Activated CD8-positive, alpha-beta memory T cell treated with anti-CD3 and anti-CD28 coated beads, Interleukin-2, amount 50 U/mL, for 1 hour (primary cell): ENCODE measurements at regions not wholly inside any gene's neighbourhood (a gene's known extent, or its start where the extent isn't known, plus 50 kb on each side); places are given as distances from the start of the nearest gene placed in this dataset.
"Not testable (repeated sequence)": the region's sequence is repeated elsewhere in the genome, so short reads cannot be mapped to it uniquely, and the experiment has no call there.

Source experiments
- DNase-seq: peaks from one replicate; pipeline ENCODE4 v3.0.0-alpha.2; 2020; ENCODE audit errors: extremely low read depth

DNA sequence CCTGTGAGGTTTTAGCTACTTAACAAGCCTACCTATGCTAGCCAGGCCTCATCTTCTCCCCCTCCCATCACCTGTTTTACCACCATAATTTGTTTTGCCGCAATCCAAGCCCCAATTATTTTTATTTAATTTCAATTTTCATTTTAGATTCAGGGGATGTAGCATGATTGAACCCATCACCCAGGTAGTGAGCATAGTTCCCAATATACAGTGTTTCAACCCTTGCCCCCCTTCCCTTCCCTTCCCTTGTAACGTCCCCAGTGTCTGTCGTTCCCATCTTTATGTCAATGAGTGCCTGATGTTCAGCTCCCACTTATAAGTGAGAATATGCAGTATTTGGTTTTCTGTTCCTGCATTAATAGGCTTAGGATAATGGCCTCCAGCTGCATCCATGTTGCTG, 885.0 kb downstream of the UQCRFS1 start:
- DNase-seq, result no peak

DNA sequence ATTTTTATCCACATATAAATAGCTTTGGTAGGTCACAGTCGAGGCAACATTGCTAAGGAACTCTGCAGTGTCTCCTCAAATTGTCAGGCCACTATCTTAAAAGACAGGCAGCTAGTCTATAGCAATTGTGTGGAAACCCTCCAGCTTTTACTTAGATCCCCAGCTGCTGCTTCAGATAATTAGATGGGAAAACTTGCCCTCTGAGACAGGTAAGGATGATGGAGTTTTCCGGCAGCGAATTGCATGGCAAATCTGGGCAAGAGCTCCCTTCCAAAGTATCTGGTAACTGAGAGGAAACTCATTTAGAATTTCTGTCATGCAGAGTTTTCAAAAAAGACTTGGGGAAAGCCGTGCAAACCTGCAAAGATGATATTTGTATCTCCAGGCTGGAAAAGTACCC, 886.2 kb downstream of the UQCRFS1 start:
- no peak for DNase-seq

DNA sequence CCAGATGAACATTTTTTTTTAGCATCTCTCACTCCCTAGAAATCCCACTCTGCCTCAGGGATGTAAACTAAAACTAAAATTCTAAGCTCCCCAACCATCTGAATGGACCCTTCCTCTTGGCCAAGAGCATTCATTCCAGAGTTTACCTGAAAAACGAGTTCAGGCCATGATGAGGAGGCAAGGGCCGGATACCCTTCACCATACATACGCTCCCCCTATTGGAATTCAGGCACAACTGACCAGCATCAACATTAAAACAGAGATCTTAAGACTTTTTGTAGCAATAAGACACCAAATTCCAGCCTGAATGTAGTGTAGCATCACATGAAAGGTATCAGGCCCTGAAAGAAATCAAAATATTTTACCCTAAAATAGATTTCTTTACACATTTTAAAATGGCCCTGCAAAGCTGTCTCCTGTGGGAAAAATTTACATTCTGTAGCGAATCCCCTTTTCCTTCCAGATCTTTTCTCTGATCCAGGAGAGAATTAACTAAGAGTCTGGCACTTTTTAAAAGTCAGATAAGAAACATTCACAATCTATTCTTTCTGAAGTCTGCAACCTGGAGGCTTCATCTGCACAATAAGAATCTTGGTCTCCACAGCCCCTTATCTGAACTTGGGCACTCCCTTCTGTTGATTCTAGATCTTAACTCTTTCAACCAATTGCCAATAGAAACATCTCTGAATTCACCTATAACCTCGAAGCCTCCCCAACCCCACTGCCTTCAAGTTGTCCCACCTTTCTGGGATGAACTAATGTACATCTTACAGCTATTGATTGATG, 888.5 kb downstream of the UQCRFS1 start:
- DNase-seq, result no peak

DNA sequence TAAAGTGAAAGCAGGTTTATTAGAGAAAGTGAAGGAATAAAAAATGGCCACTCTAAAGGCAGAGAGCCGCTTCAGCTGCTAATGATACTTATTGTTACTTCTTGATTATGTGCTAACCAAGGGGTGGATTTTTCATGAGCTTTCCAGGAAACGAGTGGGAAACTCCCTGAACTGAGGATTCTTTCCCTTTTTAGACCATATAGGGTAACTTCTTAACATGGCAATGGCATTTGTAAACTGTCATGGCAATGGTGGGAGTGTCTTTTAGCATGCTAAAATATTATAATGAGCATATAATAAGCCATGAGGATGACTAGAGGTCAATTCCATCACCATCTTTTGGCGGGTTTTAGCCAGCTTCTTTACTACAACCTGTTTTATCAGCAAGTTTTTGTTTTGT, 890.0 kb downstream of the UQCRFS1 start:
- no peak for DNase-seq

DNA sequence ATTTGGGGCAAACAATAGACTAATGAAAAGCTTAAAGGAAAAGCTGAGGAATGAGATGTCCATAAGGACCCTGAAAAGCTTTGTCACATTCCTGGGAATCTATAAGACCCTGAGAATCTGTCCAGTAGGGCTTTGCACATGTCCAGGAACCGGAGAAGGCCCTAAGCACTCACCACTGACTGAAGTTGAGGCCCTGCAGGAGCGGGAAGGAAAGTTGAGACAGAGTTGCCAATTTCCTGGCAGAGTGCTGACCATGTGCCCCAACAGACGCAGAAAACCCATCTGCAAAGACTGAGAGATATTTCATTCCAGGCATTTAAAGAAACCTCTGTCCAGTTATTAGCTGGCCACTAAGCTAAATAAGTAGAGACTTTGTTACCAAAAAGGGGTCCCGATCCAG, 890.5 kb downstream of the UQCRFS1 start:
- DNase-seq, result no peak

DNA sequence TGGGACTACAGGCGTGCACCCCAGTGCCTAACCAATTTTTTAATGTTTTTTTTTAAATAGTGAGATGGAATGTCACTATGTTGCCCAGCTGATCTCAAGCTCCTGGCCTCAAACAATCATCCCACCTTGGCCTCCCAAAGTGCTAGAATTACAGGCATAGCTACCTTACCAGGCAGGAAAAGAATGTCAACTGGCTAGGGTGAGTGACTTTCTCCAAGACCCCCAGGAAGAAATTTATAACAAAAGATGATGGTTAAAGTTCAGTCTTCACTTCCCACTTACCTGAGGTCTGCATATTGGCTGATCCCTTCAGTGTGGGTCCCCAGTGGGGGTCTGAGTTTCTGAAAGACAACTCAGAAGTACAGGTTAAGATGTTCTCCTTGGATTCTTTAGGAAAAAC, 893.0 kb downstream of the UQCRFS1 start:
- DNase-seq, result no peak

DNA sequence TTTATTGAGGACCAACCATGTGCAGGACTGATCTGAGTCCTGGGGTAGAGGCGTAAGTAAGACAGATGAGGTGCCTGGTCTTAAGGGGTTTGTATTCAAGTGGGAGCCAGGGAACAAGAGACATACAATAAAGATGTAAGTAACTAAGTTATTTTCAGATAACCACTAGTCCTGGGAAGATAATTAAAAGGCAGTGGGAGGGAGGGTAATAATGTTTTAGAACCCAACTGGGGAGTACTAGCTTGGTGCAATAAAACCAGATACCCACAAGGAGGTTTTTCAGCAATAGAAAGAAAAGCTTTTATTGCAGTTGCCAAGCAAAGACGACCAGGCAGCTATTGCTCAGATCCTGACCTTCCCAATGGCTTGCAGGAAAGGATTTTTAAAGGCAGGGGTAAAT, 893.7 kb downstream of the UQCRFS1 start:
- DNase-seq, result no peak

DNA sequence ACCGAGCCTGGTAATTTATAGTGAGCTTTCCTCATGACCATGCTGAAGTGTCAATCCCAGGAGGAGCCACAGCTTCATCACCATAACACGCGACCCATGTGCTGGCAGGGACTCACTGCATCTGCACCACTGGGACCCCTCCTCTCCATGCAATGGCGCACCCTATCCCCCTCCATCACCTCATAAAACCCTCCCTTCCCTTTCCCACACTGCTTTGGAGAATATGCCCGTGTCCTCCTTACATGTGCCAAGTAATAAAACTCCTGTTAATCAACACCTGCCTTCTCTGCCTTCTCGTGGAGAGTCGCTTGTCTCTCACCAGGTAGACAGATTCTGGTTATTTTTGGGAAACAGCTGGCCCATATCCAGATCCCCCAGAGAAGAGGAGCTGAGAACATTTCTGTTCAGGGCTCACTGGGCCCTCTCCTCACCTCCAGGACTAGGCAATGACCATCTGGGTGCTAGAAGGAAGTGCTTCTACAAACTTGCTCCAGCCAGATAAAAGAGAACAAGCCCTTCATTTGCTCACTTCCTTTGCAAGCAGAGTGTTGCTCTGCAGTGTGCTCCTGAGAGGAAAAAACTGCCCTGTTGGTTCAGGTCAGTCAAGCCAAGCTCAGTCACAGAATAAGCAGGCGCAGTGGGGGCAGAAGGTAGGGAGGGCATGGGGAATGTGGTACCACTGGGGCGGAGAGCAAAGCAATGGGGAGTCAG, 894.3 kb downstream of the UQCRFS1 start:
- no peak for DNase-seq

DNA sequence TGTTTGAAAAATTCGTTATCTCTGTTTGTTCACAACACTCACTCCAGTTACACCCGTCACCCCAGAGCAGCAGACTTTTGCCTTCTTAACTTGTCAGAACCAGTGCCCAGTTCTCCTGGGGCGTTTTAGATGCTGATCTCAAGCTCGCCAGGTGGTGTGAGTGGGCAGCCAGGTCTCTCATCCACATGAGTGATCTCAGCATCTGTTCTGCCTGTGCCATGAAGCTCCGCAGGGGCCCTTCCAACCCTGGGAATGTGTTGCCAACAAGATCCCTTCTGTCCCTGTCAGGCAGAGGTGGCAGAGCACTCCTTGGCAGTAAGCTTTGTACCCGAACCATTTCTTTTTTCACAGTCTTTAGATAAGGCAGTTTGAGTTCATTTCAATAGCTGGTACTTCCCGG, 896.5 kb downstream of the UQCRFS1 start:
- DNase-seq, result no peak

DNA sequence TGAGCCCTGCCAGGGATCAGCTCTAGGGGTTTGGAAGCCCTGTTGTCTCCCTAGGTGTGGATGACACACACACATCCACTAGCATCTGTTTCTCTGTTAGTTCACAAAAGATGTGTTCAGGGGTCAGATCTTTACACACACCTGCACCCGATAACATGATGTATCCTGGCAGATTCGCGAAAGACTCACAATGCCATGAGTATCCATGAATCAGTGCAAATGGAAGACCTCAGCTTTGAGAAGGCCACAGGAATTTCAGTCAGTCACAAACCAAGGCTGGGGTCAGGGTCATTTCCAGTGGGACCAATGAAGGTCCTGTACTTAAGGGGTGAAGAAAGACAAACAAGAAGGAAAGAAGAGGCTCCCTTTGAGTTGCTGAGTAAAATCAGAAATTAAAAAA, 898.2 kb downstream of the UQCRFS1 start:
- DNase-seq, result no peak

DNA sequence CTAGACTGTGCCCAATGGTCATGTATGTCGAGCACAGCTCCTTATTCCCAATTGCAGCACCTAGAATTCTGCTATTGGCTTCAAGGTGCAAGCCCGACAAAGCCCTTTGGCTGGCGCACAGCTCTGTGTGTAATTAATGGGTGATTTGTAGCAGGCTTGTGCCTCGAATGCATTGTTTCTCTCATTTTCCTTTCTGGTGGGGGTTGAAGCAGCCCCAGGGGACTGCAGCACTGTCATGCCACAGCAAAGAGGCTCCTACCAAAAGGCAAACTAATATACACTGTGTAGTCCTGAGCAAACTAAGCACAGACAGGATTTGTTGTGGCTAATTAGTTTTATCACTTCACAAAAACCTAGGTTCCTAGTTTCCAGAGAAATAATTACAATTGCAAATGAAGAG, 898.7 kb downstream of the UQCRFS1 start:
- no peak for DNase-seq

DNA sequence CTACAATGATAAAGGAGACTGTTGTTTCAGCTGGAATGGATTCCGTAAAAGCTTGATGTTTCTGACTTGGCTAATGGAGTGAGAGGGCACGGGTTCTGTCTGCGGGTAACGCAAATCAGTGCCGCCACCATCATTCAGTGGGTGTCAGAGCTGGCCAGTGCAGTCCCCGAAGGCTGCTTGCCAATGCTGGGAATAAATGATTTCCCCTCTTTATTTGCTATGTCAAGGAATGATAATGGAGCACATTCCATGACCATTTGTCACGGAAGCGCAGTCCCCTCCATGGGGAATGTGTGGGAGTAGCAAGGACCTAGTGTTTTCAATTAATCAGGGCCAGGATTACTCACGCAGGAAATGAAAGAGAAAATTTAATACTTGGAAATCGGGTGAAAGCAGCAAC, 899.3 kb downstream of the UQCRFS1 start:
- DNase-seq, result no peak

DNA sequence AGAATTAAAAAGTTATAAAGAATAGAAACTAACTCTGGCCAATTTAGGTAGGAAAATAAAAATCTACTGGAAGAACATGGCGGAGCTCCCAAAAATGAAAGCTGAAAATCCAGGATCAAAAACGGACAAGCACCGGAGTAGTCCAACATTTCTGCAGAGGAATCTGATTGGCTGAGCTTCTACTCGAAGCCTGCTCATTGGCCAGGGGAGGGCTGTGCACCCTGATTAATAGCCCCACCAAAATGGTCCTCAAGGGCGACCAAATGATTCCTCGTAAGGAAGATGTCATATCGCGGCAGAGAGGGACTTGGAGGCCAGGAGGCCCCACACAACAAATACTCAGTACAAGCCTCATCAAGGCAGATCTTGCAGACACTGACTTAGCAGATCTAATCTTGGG, 900.7 kb downstream of the UQCRFS1 start:
- no peak for DNase-seq

DNA sequence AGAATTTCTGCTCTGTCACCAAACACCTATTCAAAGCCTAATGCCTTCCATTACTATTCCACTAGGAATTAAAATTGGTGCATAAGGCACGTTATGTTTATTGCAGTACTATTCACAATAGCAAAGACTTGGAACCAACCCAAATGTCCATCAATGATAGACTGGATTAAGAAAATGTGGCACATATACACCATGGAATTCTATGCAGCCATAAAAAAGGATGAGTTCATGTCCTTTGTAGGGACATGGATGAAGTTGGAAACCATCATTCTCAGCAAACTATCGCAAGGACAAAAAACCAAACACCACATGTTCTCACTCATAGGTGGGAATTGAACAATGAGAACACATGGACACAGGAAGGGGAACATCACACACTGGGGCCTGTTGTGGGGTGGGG, 902.1 kb downstream of the UQCRFS1 start:
- not testable (repeated sequence) for DNase-seq

DNA sequence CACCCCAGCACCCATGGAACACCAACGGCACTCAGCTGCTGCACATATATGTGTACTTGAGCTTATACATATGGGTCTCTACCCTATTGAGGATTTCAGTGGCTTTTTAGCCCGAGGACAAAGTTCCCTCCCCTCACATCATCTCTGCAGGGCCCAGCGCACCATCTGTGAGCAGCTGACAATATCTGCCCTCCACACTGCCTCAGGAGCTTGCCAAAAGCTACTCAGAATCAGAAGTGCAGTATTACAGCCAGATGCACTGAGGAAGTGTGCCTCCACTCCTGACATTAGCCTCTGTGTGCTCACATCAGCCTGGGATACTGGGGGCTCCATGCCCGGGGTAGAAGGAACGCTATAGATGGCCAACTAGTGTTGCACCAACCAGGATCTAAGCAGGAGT, 903.9 kb downstream of the UQCRFS1 start:
- DNase-seq, result no peak

DNA sequence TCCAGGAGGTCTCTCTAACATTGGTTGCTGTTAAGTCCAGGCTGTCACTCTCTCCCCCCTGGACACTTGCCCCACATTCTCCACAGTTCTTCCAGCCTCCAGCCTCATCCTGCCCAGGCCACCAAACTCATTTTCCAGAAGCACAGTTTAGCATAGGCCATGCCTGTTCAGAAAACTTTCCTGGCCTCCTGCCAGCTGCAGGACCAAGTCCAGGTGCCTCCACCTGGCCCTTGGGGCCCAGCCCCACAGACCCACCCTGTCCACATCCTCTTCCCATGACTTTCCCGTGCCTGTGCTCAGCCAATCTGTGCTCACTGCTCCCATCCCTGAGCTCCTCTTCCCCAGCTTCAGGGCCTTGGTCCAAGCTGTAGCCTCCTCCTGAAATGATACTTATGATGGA, 905.0 kb downstream of the UQCRFS1 start:
- DNase-seq, result no peak

DNA sequence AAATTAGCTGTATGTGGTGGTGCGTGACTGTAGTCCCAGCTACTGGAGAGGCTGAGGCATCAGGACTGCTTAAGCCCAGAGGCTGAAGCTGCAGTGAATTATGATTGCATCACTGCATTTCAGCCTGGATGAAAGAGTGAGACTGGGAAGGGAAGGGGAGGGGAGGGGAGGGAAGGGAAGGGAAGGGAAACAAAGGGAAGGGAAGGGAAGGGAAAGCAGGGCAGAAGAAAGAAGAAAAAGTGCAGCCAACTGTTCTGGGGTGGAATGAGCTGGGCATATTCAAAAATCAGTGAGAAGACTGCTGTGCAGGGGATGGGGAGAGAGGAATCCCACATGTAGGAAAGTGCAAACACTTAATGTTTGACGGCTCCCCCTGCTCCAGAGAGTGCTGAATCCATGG, 905.5 kb downstream of the UQCRFS1 start:
- no peak for DNase-seq

DNA sequence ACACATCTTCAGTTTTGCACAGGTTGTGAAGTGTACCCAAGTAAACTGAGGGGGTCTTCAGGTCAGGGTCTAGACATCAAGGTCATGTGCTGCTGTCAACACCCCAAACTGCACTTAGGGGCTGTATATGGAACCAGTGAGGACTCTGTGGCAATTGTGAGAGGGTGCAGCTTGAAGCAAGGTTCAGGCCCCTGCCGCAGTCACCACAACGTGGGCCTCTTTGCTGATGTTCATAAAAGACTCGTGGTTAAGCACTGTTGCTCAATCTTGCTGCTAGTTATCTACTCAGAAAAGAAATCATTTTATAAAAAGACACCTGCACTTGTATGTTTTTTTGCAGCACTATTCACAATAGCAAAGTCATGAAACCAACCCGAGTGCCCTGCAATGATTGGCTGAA, 907.4 kb downstream of the UQCRFS1 start:
- DNase-seq, result no peak

DNA sequence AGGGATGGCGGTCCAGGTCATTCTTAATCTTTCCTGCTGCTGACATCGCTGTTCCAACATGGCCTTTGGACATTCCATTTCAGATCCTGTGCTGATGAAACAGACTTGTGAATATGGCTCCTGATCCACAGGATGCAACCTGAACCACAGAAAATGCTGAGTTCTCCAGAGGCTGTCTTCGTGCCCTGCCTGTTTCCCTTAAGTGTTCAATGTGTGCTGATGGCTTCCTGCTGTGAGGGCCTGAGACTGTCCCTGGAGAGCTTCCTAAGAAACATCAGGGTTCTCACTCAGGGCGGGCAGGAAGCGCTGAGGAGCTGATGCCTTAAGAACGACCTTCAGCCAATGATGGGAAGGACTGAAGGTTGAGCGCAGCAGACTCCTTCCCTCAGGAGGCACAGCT, 909.4 kb downstream of the UQCRFS1 start:
- DNase-seq, result no peak

DNA sequence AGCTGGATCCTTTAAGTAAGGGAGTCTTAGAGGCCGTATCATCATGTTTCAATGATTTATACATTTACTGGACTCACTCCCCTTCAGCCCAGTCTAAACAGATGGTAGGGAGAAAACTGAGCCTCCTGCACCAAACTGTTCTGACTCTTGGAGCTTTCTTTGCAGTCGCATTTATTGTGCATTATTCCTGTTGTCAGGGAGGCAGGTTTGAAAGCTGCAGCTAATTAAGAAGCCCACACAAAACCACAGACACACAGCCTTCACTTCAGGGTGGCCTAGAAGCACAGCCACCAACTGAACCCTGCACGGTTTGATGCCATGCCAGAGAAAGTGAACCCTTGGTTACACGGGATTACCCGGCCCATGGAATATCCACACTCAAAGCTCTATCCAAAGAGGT, 911.0 kb downstream of the UQCRFS1 start:
- DNase-seq, result no peak

DNA sequence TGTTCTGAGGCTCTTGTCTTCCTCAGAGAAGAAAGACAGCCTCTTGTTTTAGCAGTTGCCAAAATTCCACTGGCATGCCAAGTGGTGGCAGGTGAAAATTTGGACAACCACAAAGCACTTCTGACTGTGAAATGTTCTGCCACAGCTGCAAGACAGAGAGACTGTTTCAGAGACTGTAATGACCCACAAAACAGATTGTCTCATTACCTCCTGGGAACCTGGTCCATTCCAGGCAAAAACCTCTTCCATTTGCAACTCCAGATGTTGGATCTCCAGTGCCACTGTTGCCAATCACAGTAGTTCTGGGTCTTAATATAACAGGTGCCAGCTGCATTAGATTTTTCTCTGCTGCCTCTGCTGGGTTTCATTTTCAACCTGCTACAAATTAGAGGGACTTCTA, 911.5 kb downstream of the UQCRFS1 start:
- no peak for DNase-seq

DNA sequence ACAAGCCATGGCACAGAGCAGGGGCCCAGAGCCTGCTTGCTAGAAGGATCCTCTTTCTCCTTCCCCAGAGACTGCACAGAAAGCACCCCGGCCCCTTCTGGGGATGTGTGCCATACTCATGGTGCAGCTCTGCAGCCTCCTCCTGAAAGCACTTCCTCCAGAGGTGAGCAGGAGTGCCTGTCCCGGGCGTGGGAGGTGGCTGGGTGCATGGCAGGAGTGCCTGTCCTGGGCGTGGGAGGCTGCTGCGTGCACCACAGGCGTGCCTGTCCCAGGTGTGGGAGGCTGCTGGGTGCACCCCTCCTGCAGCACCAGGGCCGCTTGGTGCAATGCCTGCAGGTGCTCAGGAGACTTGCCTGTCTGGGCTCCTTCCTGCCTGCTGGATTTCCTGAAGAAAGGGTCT, 913.3 kb downstream of the UQCRFS1 start:
- DNase-seq, result no peak

DNA sequence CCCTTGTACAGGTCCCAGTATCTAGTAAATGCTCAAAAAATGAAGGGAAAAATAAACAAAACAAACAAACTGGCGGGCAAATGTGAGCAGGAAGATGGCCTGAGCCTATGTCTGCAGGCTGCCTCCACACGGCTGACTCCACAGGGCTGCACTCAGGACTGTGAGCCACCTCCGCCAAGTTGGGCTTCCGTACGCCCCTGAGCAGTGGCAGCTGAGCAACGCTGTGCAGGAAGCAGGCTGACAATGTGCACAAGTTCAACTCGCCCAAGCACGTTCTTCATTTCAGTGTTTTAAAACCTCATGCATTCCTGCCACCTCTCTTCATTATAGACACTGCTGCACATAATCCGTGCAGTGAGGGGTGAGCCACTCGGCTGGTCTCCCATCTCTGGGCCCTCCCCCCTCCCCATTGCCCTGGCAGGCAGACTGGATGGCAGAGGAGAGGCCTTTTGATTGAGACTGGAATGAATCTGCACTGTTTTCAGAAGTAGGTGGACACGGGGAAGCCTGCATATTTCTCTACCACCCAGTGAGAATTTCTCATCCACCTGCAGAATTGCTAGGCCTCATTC, 915.3 kb downstream of the UQCRFS1 start:
- no peak for DNase-seq
